Smooth muscle cell (in vitro differentiated cells): ENCODE measurements at regions not wholly inside any gene's neighbourhood (a gene's known extent, or its start where the extent isn't known, plus 50 kb on each side); places are given as distances from the start of the nearest gene placed in this dataset.
"Not testable (repeated sequence)": the region's sequence is repeated elsewhere in the genome, so short reads cannot be mapped to it uniquely, and the experiment has no call there.

Experiments used
- DNase-seq: peaks from one replicate; lab custom pipeline; 2025; ENCODE audit not compliant: unreplicated experiment; lab: John Stamatoyannopoulos, UW
- H2AFZ ChIP-seq: fragments of 200-600 bp; sonication (generic); 2 replicates; pipeline ENCODE4 v1.6.0; 2016; ENCODE audit warnings: antibody characterized with exemption, low read depth, mild to moderate bottlenecking
- H3F3A ChIP-seq: fragments of 200-600 bp; sonication (generic); 2 replicates; pipeline ENCODE4 v1.6.0; 2017; ENCODE audit warnings: antibody characterized with exemption, low read depth
- H3K27ac ChIP-seq: fragments of 200-600 bp; sonication (generic); 2 replicates; pipeline ENCODE4 v1.5.1; 2016; ENCODE audit warnings: low read depth, mild to moderate bottlenecking
- H3K27me3 ChIP-seq: fragments of 200-600 bp; sonication (generic); 2 replicates; pipeline ENCODE4 v1.6.1; 2016; ENCODE audit warnings: low read depth, mild to moderate bottlenecking
- H3K36me3 ChIP-seq: fragments of 200-600 bp; sonication (generic); 2 replicates; pipeline ENCODE4 v1.5.1; 2016; ENCODE audit warnings: low read depth
- H3K4me1 ChIP-seq: fragments of 200-600 bp; sonication (generic); 2 replicates; pipeline ENCODE4 v1.5.1; 2016; ENCODE audit warnings: low read depth
- H3K4me2 ChIP-seq: fragments of 200-600 bp; sonication (generic); 2 replicates; pipeline ENCODE4 v1.6.0; 2016; ENCODE audit warnings: mild to moderate bottlenecking
- H3K4me3 ChIP-seq: fragments of 200-600 bp; sonication (generic); 2 replicates; pipeline ENCODE4 v1.5.1; 2016; ENCODE audit warnings: mild to moderate bottlenecking
- H3K79me2 ChIP-seq: fragments of 200-600 bp; sonication (generic); 2 replicates; pipeline ENCODE4 v1.6.0; 2016; ENCODE audit warnings: low read depth, mild to moderate bottlenecking
- H3K9ac ChIP-seq: fragments of 200-600 bp; sonication (generic); 2 replicates; pipeline ENCODE4 v1.6.0; 2016; ENCODE audit warnings: low read depth
- H3K9me3 ChIP-seq: fragments of 200-600 bp; sonication (generic); replicated peaks from 2 replicates; pipeline ENCODE4 v1.5.1; 2016; ENCODE audit warnings: low read depth
- H4K20me1 ChIP-seq: fragments of 200-600 bp; sonication (generic); 2 replicates; pipeline ENCODE4 v1.6.0; 2016; ENCODE audit warnings: low read depth
- WGBS: methylation state at CpG from one replicate; pipeline ENCODE4 v1.1.7; 2016; ENCODE audit warnings: low lambda C conversion rate; 5-methylcytosine and 5-hydroxymethylcytosine counted together

DNA sequence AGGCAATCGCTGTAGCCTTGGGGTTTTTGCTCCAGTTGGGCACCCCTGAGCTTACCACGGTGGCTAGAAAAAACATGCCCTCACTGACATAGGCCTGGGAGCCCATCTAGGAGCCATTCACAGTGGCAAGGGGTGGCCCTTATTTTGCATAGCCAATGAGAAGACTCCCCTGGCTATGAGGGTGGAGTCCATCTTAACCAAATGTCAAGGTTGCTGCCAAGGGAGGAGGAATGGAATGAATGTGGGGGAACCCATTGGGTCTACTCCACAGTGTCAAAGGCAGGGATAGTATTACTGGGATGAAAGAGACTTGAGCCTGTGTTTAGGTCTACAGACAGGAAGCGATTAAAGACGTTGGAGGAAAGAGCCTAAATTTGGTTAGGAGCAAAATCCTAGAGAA lies 295.7 kb upstream of the PLGLB2 start:
- not testable (repeated sequence) for H3K4me1 ChIP-seq, H3K9ac ChIP-seq, H3F3A ChIP-seq, DNase-seq, H3K36me3 ChIP-seq, H3K4me3 ChIP-seq, H3K27ac ChIP-seq, H2AFZ ChIP-seq, H3K4me2 ChIP-seq, H4K20me1 ChIP-seq, H3K27me3 ChIP-seq, H3K9me3 ChIP-seq, H3K79me2 ChIP-seq
- 79% methylated on average over 4 of the region's 4 CpGs for WGBS

DNA sequence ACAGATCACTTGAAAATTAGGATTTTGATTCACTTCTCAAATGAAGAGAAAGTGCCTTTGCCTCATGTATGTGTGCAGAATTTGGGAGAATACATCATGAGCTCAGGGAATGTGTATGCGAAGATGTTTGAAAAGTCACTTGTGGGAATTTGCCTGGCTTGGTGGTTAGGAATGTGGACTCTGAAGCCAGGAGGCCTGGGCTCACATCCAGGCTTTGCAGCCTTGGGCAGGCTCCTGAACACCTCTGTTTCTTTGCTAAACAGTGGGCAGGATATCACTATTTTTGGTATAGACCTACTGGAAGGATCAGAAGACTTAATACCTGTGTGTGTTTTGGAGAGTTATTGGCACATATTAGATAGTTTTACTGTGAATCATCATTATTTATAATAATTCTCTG lies 295.0 kb upstream of the PLGLB2 start:
- H4K20me1 ChIP-seq, H3K4me1 ChIP-seq, H3K27me3 ChIP-seq, H3K4me3 ChIP-seq, H3K4me2 ChIP-seq, H2AFZ ChIP-seq, H3K79me2 ChIP-seq, H3K9me3 ChIP-seq, H3K36me3 ChIP-seq, H3K9ac ChIP-seq, DNase-seq, H3F3A ChIP-seq: not testable (repeated sequence)
- 27% methylated on average over 1 of the region's 1 CpG for WGBS
- peak overlapping the region; percentile 35 for H3K27ac ChIP-seq

DNA sequence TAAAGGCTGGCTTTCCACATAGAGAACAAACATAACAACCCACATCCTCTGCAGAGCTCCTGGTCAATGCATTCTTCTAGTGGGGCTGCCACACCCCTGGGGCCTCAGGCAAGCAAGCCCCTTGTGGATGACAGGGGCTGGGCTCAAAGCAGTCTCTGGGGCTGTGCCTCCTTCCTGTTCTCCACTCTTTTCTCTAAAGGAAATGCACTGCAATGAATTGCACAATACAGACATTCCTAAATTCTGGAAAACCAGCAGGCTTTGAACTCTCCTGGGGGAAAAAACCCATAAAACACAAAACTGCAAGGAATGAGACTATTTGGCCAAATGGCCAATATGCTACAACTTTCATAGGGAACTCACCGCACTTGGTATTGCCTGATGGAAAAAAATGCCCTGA lies 293.9 kb upstream of the PLGLB2 start:
- H3K27ac ChIP-seq: peak overlapping the region; percentile 92
- H3K79me2 ChIP-seq, H3K36me3 ChIP-seq, H3K27me3 ChIP-seq, H3F3A ChIP-seq, H3K4me3 ChIP-seq, H3K9me3 ChIP-seq, H3K4me1 ChIP-seq, DNase-seq, H4K20me1 ChIP-seq, H2AFZ ChIP-seq: not testable (repeated sequence)
- peak overlapping the region; percentile 47 for H3K9ac ChIP-seq
- 7% methylated on average over 1 of the region's 1 CpG for WGBS
- H3K4me2 ChIP-seq: peak overlapping the region; percentile 80

DNA sequence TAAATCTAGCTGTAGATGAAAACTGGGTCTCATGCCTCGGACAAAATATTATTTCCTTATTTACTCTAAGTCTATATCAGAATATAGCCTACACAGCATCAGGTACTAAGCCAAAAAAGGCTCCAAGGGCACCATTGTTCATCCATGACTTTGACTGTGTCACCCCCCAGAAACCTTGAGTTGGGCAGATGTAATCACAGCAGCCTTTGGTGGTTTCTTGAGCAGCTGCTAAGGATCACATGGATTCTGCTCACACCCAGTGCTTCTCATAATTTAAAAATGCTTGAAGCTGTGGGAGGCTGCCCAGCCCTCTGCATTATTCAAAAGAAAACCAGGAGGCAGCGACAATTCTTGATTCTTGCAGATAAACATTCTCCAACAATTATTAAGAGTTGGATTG lies 293.5 kb upstream of the PLGLB2 start:
- H3K4me3 ChIP-seq, H3K36me3 ChIP-seq, H3K4me1 ChIP-seq, H3F3A ChIP-seq, H3K27me3 ChIP-seq, H3K79me2 ChIP-seq, DNase-seq, H3K9me3 ChIP-seq, H2AFZ ChIP-seq, H4K20me1 ChIP-seq: not testable (repeated sequence)
- WGBS: 43% methylated on average over 2 of the region's 2 CpGs
- Histone ChIP-seq H3K4me2 (peak overlapping the region; percentile 80), H3K9ac (peak overlapping the region; percentile 47), H3K27ac (peak overlapping the region; percentile 92)

DNA sequence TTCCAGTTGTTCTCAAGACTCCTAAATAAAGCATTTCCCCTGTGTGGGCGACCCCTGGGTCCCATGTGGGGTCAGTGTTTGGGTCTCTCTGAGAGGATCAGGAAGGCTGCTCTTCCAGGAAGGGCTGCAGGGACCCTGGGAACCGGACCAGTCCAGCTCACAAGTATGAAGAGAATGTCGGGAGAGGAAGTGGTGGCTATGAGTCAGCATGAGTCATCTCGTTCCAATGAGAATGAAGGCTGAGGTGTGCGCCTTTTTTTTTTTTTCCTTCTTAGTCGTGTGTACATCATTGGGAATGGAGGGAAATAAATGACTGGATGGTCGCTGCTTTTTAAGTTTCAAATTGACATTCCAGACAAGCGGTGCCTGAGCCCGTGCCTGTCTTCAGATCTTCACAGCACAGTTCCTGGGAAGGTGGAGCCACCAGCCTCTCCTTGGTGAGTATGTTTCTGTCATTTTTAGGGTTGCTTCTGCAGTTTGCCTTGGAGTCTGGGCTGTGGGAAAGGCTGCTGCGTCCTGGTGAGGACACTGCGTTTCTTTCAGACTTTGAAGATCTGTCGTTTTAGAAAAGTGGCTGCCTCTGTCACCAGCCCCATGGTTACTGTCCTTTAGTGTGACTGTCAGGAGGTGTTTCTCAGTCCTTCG lies 292.6 kb upstream of the PLGLB2 start:
- peak overlapping the region; percentile 90 for H3K27ac ChIP-seq
- 0% methylated on average over 4 of the region's 13 CpGs for WGBS
- H3K4me3 ChIP-seq: peak overlapping the region; percentile 50

DNA sequence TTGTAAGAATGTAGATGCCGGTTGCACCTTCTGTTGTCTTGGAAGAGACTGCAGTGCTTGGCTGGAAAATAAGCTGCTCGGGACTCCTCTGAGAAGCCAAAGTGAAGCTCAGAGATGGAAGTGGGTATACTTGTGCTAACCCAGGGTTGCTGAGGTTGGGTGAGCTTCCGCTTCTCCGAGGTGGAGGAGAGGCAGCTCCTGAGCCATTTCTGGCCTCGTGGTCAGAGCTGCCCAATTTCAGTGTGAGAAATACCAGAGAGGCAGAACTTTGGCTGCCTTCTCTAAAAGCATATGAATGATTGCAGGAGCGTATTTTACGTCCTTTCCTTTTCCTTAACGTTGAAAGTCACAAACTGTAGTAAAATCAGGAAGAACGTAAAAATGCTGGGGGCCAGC lies 292.0 kb upstream of the PLGLB2 start:
- not testable (repeated sequence) for H3K27me3 ChIP-seq, DNase-seq, H2AFZ ChIP-seq, H3K79me2 ChIP-seq, H3K9me3 ChIP-seq, H3F3A ChIP-seq, H3K36me3 ChIP-seq, H3K4me1 ChIP-seq, H4K20me1 ChIP-seq
- H3K27ac ChIP-seq: peak overlapping the region; percentile 90
- H3K4me3 ChIP-seq: peak overlapping the region; percentile 50
- 3% methylated on average over 5 of the region's 9 CpGs for WGBS
- H3K4me2 ChIP-seq: peak overlapping the region; percentile 86
- peak overlapping the region; percentile 83 for H3K9ac ChIP-seq

More for the DNA sequence above, 292.6 kb upstream of the PLGLB2 start:
- H3K4me2 ChIP-seq: peak overlapping the region; percentile 86
- not testable (repeated sequence) for DNase-seq, H3F3A ChIP-seq, H3K36me3 ChIP-seq, H3K79me2 ChIP-seq, H2AFZ ChIP-seq, H3K27me3 ChIP-seq, H4K20me1 ChIP-seq, H3K9me3 ChIP-seq, H3K4me1 ChIP-seq
- H3K9ac ChIP-seq: peak overlapping the region; percentile 83

- peak overlapping the region; percentile 50 for H3K4me3 ChIP-seq
- peak overlapping the region; percentile 90 for H3K27ac ChIP-seq
- WGBS: 16% methylated on average over 13 of the region's 17 CpGs
Measured at GRCh38 chr2:87456477-87457128, 291.3 kb upstream of the PLGLB2 start.

GRCh38 chr2:87457129-87457499 lies 290.8 kb upstream of the PLGLB2 start:
- DNase-seq, H3K36me3 ChIP-seq, H2AFZ ChIP-seq, H3K4me3 ChIP-seq, H3K9me3 ChIP-seq, H3F3A ChIP-seq, H3K9ac ChIP-seq, H3K27me3 ChIP-seq, H3K27ac ChIP-seq, H3K4me1 ChIP-seq: not testable (repeated sequence)
- Histone ChIP-seq H4K20me1 (peaks cover 11% of the 10 kb centered on the region), H3K4me2 (peak overlapping the region; percentile 74), H3K79me2 (peaks cover 17% of the 10 kb centered on the region)
- WGBS: 13% methylated on average over 1 of the region's 8 CpGs

More at GRCh38 chr2:87456477-87457128, 291.3 kb upstream of the PLGLB2 start:
- not testable (repeated sequence) for H3K4me1 ChIP-seq, H3F3A ChIP-seq, H3K36me3 ChIP-seq, H3K27me3 ChIP-seq, H3K9me3 ChIP-seq, H2AFZ ChIP-seq, DNase-seq, H4K20me1 ChIP-seq
- Histone ChIP-seq H3K9ac (peak overlapping the region; percentile 83), H3K4me2 (peak overlapping the region; percentile 86), H3K79me2 (peaks cover 12% of the 10 kb centered on the region)
